ENCODE measurements at regions not wholly inside any gene's neighbourhood (a gene's known extent, or its start where the extent isn't known, plus 50 kb on each side); places are given as distances from the start of the nearest gene placed in this dataset.

DNA sequence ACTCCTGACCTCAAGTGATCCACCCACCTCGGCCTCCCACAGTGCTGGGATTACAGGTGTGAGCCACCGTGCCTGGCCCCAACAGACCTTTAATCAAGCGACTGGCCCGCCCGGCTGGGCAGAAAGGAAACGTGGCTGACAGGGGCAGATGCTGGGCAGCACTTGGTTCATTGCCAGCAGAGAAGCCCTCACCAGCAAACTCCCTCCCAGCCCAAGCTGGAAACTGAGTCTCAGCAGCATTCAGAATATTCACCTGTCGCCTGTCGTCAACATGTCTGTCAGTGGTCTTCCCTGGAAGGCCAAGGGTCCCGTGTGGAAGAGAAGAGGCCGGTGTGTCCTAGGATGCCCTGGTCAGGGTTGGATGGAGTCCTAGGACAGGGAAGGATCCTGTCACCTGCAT lies 245.0 kb downstream of the TEX29 start:
- TF ChIP-seq, protein P1, sequence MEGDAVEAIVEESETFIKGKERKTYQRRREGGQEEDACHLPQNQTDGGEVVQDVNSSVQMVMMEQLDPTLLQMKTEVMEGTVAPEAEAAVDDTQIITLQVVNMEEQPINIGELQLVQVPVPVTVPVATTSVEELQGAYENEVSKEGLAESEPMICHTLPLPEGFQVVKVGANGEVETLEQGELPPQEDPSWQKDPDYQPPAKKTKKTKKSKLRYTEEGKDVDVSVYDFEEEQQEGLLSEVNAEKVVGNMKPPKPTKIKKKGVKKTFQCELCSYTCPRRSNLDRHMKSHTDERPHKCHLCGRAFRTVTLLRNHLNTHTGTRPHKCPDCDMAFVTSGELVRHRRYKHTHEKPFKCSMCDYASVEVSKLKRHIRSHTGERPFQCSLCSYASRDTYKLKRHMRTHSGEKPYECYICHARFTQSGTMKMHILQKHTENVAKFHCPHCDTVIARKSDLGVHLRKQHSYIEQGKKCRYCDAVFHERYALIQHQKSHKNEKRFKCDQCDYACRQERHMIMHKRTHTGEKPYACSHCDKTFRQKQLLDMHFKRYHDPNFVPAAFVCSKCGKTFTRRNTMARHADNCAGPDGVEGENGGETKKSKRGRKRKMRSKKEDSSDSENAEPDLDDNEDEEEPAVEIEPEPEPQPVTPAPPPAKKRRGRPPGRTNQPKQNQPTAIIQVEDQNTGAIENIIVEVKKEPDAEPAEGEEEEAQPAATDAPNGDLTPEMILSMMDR (conservative IDR thresholded peaks at IDR 0.05; ENCODE audit: low read length) = no peak
- no peak for TF ChIP-seq EZH2phosphoT487 (IDR thresholded peaks at IDR 0.05; ENCODE audit: borderline replicate concordance, low read depth, low read length)
